HG03175 (cell line): ENCODE measurements at regions not wholly inside any gene's neighbourhood (a gene's known extent, or its start where the extent isn't known, plus 50 kb on each side); places are given as distances from the start of the nearest gene placed in this dataset.

ENCODE experiments used
- ATAC-seq: cut with Tn5 transposase; IDR thresholded peaks from one replicate; pipeline ENCODE4 v1.9.1; 2021; ENCODE audit warnings: mild to moderate bottlenecking, moderate library complexity; ENCODE audit not compliant: unreplicated experiment

GRCh38 chr13:72384186-72384823, 343.1 kb downstream of the MZT1 start:
- no peak for ATAC-seq

DNA sequence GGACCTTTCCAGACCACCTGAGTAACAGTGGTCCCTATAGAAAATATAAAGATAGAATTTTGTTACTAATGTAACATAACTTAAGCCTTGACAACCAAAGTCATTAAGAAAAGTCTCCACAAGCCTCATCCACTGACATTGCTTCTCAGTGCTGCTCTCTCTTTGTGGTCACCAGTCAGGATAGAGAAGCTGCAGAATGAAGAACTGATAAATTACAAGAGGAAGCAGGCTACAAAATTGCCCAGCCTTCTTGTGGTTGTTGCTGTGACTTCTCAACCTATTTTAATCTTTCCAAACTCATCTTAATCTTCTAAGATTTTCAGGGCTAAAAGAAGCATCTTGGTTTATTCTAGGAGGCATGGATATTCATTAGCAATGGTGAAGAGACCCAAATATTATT, 343.8 kb downstream of the MZT1 start:
- ATAC-seq, result no peak

DNA sequence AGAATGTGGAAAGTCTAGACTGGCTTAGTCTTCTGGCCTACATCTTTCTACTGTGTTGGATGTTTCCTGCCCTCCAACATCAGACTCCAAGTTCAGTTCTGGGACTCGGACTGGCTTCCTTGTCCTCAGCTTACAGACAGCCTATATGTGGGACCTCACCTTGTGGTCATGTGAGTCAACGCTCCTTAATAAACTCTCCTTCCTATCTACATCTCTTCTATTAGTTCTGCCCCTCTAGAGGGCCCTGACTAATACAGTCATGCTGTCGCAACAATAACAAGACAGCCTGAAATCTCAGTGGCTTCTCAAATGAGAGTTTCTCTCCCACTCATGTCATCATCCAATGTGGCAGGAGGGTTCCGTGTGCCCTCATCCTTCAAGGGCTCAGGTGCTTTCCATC, 347.8 kb downstream of the MZT1 start:
- ATAC-seq, result no peak

- ATAC-seq, result no peak
These were observed 359.4 kb downstream of the MZT1 start for GRCh38 chr13:72368031-72368430.

GRCh38 chr13:72346716-72347115, 380.7 kb downstream of the MZT1 start:
- no peak for ATAC-seq

DNA sequence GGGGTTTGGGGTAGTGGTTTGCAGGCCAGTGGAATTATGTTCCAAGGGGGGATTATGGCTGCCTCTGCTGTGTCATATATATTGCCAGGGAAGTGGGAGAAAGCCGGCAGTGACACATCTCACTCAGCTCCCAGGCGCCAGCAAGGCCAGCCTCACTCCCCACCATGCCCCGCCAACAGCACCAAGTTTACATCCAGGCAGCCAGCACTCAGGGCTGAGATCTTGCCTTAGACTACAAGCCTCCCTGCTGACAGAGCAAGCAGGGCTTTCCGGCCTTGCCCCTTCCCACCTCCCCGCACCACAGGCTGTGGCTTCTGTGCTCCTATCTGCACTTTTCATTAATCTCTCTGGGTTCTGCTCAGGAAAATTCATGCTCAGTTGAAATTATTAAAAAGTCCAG, 385.1 kb downstream of the MZT1 start:
- ATAC-seq, result no peak

- no peak for ATAC-seq
These were observed 385.5 kb downstream of the MZT1 start for GRCh38 chr13:72341904-72342303.

GRCh38 chr13:72317346-72318109, 409.9 kb downstream of the MZT1 start:
- no peak for ATAC-seq

GRCh38 chr13:72316716-72317115, 410.7 kb downstream of the MZT1 start:
- no peak for ATAC-seq

- ATAC-seq, result no peak
These were observed 412.1 kb downstream of the MZT1 start for GRCh38 chr13:72315312-72315711.

GRCh38 chr13:72314210-72314609, 413.2 kb downstream of the MZT1 start:
- no peak for ATAC-seq

DNA sequence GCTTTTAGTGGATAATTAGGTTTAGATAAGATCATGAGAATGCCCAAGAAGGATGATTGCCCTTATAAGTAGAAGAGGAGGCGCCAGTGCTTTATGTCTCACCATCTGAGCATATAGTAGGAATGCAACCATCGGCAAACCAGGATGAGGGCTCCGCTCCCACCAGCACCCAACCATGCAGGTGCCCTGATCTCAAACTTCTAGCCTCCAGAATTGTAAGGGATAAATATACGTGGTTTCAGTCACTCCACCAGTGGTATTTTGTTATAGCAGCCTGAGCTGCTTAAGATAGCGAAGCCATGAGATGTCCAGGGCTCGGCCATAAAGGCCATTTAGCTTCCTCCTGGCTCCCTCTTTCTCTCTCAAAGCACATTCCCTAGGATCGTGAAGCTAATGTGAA, 413.9 kb downstream of the MZT1 start:
- no peak for ATAC-seq

DNA sequence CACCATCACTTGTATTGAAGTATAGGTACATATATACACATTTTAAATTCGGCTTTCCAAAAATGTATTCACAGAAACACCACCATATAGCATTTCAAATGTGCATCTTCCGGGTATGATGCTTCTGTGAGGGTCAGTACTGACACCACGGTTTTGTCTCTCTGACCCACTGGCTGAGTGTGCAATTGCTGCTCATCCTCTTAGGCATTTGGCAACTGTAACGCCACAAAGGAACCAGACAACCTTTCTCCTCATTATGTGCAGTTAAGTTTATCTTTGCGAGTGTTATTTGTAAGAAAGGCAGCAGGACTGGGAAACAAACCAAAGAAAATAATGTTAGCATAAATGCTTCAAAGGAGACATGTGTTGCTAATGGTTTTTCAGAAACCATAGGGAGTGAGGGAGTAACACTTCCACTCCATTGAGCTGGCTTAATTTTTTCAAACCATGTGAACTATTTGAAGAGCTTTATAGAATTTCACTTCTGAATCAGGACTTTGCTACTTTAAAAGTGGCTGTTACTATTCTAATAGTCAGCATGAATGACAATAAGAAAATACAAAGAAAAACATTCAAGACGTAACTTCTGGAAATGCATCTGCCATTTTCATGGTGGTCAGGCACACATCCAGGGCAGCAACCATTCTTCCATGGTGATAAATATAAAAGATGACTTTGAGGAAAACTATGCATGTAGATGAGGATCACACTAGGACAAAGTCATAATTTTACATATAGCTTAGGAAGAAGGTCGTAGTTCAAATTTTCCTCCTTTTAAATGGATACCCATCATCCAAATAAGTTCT, 423.3 kb downstream of the MZT1 start:
- no peak for ATAC-seq

DNA sequence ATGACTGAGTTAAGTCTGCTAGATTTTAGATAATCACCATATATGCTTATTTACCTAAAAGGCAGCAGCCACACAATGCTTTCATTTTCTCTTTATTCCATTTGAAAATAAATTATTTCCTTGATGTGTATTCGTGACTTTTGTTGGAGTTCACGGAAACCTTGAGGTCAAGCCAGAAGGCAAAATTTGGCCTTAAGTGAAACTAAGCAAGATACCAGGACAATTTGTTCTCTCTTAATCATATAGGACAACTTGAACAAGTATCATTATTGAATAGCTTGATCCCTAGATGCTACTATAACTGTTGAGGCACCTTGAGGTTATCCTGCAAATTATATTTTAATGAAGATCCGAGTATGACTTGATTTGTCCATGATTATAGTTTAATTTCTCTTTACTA, 429.2 kb upstream of the DACH1 start:
- ATAC-seq, result no peak

DNA sequence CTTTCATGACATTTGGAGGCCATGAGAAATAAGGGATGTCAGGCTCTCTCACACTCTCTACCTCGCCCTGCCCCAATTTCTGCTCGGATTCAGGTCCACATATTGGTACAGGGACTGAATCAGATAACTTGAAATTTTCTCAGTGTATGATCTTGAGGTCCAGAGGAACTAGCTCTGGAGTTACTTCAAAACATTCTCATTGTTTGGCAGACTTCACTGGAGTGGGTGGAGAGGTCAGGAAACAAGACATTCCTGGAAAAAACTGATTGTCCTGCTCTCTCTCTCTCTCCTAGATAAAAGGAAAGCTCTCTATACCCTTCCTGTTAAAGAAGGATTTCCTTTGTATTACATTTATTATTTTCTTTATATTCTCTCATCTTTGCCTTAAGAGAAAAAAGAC, 428.1 kb upstream of the DACH1 start:
- ATAC-seq, result no peak

- ATAC-seq, result no peak
These were observed 426.2 kb upstream of the DACH1 start for GRCh38 chr13:72293206-72293605.

GRCh38 chr13:72290962-72291681, 424.1 kb upstream of the DACH1 start:
- ATAC-seq, result no peak

GRCh38 chr13:72286421-72286820, 419.4 kb upstream of the DACH1 start:
- ATAC-seq, result no peak

GRCh38 chr13:72284791-72285190, 417.8 kb upstream of the DACH1 start:
- no peak for ATAC-seq

DNA sequence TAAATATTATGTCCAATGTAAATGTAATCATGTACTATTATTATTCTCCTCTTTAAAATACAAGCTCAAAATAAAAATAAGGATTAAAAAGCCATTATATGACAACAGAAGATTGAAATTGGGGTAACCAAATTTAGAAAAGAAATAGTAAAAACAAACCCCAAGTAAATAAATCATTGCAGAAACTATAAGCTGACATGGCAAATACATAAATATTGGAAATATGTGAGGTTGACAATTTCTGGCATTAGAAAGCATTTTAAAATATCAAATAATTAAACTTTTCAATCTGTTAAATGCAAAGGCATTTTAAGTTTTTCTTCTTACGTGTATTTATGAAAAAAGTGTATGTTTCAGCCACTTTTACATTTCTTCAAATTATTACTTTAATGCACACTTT, 394.7 kb upstream of the DACH1 start:
- no peak for ATAC-seq

- no peak for ATAC-seq
These were observed 392.5 kb upstream of the DACH1 start for GRCh38 chr13:72259528-72259927.
